ENCODE measurements at regions not wholly inside any gene's neighbourhood (a gene's known extent, or its start where the extent isn't known, plus 50 kb on each side); places are given as distances from the start of the nearest gene placed in this dataset.

DNA sequence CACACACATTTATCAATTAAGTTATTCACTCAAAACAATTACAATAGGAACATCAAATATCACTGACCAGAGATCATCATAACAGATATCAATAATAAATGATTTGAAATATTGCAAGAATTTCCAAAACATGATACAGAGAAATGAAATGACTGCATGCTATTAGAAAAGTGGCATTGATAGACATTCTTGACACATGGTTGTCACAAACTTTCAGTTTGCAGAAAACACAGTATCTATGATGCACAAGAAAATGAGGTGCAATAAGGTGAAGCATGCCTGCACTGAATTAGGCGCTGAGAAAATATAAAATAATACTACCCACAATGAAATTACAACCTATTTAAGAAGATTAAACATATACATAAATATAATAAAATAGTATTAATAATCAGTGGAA, 198.0 kb upstream of the SYT1 start:
- TF ChIP-seq, protein P1, sequence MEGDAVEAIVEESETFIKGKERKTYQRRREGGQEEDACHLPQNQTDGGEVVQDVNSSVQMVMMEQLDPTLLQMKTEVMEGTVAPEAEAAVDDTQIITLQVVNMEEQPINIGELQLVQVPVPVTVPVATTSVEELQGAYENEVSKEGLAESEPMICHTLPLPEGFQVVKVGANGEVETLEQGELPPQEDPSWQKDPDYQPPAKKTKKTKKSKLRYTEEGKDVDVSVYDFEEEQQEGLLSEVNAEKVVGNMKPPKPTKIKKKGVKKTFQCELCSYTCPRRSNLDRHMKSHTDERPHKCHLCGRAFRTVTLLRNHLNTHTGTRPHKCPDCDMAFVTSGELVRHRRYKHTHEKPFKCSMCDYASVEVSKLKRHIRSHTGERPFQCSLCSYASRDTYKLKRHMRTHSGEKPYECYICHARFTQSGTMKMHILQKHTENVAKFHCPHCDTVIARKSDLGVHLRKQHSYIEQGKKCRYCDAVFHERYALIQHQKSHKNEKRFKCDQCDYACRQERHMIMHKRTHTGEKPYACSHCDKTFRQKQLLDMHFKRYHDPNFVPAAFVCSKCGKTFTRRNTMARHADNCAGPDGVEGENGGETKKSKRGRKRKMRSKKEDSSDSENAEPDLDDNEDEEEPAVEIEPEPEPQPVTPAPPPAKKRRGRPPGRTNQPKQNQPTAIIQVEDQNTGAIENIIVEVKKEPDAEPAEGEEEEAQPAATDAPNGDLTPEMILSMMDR (conservative IDR thresholded peaks at IDR 0.05 in 1 of 2, IDR thresholded peaks at IDR 0.05 in 1 of 2; ENCODE audit: extremely low read depth in 1 of 2, insufficient read depth in 1 of 2, low read depth in 1 of 2, low read length in 2 of 2) = no peak
- no peak for TF ChIP-seq EZH2 (IDR thresholded peaks at IDR 0.05; ENCODE audit: borderline replicate concordance, low read length)

Data from mammary epithelial cell (primary cell).